IPS-NIHi7 (cell line): ENCODE measurements at regions not wholly inside any gene's neighbourhood (a gene's known extent, or its start where the extent isn't known, plus 50 kb on each side); places are given as distances from the start of the nearest gene placed in this dataset.
A peak's percentile ranks its signal among the peaks of the same experiment; 100 is the strongest.
"Not testable (repeated sequence)": the region's sequence is repeated elsewhere in the genome, so short reads cannot be mapped to it uniquely, and the experiment has no call there.

Source experiments
- DNase-seq: peaks from one replicate; pipeline ENCODE4 v3.0.0; 2012; ENCODE audit warnings: mixed read lengths; ENCODE audit errors: extremely low spot score

DNA sequence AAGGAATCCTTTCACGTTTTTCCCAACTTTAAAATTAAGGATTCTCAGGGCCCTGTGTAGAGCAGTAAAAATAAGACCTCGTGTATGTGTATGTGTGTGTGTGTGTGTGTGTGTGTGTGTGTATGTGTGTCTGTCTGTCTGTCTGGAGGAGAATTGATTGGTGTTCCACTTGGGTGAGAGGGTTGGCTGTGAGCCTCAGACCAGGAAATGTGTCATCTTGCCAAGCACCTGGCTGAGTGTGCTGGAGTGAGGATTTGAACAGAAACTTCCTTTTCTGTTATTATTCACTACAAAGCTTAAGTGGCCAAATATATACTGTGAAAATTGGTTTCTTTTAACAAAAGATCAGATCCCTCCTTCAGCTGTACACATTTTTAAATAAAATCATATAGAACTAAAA, 103.6 kb upstream of the NUDT6 start:
- not testable (repeated sequence) for DNase-seq

DNA sequence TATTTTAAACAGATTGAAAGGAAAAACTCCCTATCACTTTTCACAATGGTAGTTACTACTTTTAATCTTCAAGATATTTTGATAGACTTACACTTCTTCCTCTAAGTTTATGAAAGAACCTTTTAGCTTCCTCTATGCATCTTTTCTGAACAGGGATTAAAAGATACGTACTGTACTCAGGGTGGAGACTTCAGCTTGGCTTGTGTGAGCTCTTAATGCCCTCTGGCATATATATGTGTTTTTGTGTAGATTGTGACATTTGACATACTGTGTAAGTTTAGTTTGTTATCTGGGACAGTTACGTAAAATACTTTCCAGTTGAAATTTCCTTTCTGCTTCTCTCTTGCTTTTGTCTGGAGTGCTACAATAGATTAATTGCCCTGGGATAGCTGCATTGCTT, 109.3 kb upstream of the NUDT6 start:
- DNase-seq = no peak

- no peak for DNase-seq
Measured at GRCh38 chr4:123034023-123034422, 111.6 kb upstream of the NUDT6 start.

DNA sequence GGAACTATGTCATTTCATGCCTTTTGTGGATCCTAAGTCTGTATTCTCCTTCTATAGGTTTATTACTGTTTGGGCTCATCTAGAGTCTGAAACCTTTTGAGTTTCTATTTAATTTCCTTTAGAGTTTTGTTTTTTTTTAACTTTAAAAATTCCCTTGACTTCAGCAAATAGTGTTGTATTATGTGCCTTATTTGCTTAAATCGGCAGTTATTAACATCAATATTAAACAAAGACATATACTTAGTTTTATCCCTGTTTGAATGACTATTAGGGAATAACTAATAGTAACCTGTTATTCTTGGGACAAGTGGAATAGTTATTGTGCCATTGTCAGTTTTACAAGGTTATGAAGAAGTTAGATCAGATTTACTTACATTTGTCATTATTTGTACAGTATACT, 112.8 kb upstream of the NUDT6 start:
- no peak for DNase-seq

DNA sequence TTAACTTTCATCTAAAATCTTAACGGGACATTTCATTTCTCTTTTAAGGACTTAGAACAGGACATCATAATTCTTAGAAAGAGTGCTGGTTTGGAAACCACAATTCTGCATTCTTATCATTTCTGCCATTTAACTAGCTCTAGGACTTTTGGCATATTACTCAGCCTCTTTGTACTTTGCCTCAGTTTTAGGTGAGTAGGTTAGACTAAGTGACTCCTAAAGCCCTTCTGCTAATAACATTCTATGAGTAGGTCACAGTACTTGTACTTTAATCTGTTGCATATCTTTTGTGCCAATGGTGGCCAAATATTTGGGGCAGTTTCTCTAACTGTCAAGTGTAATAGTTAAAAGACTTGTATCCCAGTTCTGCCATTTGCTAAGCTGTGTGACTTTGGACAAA, 115.4 kb upstream of the NUDT6 start:
- DNase-seq = no peak

DNA sequence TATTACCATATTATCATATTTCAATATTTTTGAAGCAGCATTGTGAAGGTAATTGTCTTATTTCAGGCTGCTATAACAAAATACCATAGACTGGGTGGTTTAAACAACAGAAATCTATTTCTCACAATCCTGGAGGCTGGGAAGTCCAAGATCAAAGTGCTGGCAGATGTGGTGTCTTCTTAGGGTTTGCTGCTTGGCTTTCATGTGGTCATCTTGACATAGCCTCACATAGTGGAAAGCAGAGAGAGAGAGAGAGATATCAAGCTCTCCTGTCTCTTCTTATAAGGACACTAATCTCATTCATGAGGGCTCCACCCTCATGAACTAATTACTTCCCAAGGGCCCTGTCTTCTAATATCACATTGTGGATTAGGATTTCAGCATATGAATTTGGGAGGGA, 119.7 kb upstream of the NUDT6 start:
- no peak for DNase-seq

DNA sequence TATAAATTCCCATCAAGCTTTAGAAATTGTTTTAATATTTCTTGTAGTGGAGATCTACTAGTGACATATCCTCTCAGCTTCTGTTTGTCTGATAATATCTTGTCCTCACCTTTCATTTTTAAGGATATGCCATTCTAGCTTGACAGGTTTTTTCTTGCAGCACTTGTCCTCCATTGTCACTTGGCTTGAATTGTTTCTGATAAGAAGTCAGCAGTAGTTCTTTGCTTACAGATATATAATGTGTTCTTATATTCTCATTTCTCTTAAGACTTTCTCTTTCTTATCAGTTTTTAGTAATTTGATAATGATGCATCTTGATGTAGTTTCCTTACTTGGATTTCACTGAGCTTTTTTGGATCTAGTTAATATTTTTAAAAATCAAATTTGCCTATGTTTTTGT, 120.6 kb upstream of the NUDT6 start:
- no peak for DNase-seq

DNA sequence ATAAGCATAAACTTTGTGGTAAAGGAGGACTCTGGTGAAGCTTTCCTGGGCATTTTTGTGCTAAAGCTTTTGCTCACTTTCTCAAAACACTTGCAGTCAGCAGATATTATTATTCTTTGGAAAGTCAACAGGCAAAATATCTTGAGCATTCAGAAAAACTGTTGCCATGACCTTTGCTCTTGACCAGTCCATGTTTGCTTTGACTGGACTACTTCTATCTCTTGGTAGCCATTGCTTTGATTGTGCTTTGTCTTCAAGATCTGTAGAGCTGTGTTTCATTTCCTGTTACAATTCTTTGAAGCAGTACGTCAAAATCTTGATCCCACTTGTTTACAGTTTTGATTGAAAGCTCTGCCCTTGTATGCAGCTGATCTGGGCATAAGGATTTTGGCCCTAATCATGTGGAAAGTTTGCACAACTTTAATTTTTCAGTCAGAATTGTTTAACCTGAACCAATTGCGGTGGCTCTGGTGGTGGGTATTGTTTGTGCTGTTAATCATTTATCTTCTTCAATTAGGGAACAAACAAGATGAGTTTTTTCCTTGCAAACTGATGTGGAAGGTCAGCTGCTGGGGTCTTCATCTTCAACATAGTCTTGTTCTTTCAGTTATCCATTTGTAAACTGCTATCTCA, 121.5 kb upstream of the NUDT6 start:
- DNase-seq = no peak

DNA sequence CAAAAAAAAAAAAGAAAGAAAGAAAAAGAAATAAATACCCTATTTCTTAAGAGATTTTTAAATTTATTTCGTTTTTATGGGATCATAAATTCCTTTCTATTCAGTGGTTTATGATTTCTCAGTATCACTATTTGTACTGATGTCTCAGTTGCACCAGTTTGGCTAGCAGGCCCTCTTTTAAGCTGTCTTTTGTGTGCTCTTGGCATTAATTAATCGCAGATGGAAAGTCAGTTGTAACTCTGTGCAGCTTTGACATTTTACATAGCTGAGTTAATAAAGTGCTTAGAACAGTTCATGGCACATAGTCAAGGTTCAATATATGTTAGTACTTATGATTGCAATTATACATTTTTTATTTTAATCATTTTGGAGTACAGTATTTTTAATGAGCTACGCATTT, 123.7 kb upstream of the NUDT6 start:
- DNase-seq = no peak

- DNase-seq = no peak
Measured at GRCh38 chr4:123050018-123050417, 127.6 kb upstream of the NUDT6 start.

DNA sequence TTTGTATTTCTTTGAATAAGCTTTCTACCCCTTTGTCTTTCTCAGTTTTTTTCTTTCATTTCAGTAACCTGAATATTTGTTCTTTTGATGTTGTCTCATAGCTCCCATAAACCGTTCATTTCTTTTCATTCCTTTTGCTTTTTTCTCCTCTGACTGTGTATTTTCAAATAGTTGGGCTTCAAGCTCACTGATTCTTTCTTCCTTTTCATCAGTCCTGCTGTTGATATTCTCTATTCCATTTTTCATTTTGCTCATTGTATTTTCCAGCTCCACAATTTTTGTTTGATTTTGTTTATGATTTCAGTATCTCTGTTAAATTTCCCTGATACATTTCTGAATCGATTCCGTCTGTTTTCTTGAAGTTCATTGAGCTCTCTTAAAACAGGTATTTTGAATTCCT, 129.6 kb upstream of the NUDT6 start:
- no peak for DNase-seq

DNA sequence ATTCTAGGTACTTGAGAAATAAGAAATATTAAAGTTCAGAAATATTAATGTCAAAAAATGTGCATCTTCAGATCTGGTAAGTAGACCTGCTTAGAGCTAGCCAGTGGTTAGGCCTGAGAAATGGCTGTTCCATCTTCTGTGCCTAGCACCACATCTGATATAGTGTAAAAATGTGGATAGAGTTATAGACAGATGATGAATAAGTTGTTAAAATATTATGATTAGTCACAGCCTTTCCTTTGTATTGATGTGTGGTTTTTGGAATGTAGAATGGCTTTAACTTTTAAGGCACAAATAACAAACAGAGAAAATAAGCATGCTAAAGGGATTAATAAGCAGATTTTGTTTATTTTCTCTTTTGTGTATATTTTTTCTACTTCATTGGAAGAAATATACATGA, 133.5 kb upstream of the NUDT6 start:
- DNase-seq = no peak

DNA sequence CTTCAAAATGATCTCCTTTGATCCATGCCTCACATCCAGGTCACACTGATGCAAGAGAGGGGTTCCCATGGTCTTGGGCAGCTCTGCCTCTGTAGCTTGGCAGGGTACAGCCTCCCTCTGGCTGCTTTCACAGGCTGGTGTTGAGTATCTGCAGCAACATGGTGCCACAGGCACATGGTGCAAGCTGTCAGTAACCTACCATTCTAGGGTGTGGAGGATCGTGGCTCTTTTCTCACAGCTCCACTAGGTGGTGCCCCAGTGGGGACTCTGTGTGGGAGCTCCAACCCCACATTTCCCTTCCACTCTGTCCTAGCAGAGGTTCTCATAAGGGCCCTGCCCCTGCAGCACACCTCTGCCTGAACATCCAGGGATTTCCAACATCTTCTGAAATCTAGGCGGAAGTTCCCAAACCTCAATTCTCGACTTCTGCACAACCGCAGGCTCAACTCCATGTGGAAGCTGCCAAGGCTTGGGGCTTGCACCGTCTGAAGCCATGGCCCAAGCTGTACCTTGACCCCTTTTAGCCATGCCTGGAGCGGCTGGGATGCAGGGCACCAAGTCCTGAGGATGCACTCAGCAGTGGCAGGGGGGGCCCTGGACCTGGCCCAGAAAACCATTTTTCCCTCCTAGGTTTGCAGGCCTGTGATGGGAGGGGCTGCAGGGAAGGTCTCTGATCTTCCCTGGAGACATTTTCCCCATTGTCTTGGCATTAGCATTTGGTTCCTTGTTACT, 137.8 kb upstream of the NUDT6 start:
- peak; percentile 13 for DNase-seq

DNA sequence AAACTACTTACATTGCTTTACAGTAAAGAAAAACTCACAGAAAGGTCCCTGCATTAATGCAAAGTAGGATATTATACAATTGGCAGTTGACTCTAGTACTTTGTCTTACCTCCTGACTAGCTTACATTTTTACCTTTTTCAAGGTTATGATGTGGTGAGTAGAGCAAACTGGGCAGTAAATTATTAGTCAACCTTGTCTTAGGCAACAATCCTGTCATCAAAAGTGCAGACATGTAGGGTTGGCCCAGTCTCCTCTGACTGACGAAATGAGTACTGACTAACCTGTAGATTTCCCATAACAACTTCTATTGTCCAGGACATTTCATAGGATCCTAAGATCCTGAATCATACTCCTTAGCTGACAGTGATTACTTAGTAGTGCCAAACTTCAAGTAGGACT, 142.0 kb upstream of the NUDT6 start:
- no peak for DNase-seq

DNA sequence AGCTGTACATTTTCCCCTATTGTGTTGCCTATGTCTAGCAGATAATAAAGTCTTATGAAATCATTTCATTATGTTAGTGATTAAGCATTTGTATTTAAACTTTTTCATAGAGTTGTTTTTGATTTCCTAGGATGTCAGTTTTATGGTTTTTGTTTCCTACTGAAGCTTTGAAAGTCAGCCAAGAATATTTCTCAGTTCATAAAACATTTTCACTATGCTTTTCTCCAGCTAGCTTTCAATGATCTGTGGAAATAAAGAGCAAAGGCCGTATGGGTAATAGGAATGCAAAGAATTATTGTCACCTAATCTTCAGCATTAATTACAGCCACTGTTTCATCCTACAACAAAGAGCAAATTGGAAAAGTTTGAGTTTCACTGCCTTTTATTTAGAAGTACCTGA, 145.7 kb upstream of the NUDT6 start:
- DNase-seq = no peak

DNA sequence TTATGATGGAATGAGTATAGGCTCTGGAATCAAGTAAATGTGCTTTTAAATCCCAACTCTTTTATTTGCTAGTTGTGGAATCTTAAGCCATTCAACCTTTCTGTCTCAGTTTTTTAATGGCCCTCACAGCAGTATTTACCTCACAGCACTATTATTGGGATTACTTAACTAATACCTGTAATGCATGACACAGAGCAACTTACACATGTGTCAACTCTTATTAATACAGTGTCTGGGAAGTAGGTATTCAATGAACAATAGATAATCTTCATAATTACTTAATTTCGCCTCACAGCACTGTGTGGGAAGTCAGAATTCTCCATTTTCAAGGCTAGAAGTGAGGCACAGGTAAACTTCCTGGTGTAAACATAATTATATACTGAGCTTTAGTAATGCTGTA, 149.7 kb upstream of the NUDT6 start:
- no peak for DNase-seq

- DNase-seq = no peak
Measured at GRCh38 chr4:123073650-123074049, 151.3 kb upstream of the NUDT6 start.

DNA sequence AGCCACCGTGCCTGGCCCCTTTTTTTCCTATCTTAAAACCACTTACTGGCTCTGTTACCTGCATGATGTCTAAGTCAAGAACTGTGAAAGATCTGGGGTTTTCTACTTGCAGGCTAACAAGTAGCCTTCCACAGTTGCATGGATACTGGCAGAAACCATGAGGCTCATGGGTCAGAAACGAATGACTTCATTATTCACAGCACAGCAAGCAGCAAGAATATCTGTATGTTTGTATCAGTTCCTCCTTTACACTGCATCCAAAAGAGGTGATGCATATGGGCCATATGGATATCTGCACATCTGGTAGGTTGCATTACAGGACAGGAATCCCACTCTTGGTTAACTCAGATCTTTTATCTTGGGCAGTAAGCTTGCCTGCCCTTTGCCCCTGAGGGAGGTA, 154.9 kb upstream of the NUDT6 start:
- no peak for DNase-seq

DNA sequence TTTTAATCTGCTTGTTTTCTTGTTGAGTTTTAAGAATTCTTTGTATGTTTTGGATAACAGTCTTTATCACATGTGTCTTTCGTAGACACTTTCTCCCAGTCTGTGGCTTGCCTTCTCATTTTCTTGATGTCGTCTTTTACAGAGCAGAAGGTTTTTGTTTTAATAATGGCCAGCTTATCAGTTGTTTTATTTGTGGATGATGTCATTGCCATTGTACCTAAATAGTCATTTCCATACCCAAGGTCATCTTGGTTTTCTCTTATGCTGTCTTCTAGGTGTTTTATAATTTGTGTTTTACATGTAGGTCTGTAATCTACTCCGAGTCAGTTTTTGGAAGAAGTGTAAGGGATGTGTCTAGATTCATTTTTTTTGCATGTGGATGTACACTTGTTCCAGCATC, 159.6 kb upstream of the NUDT6 start:
- DNase-seq = no peak

DNA sequence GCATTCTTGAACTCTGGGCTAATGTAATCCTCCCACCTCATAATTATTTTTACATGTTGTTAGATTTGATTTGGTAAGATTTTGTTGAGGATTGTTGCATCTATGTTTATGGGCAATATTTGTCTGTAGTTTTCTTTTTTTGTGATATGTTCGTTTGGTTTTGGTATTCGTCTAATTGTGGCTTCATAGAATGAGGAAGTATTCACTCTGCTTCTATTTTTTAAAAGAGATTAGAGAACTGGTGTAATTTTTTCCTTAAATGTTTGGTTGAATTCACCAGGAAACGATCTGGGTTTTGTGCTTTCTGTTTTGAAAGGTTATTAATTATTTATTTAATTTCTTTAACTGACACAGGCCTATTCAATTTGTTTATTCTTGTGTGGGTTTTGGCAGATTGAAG, 161.2 kb upstream of the NUDT6 start:
- no peak for DNase-seq

DNA sequence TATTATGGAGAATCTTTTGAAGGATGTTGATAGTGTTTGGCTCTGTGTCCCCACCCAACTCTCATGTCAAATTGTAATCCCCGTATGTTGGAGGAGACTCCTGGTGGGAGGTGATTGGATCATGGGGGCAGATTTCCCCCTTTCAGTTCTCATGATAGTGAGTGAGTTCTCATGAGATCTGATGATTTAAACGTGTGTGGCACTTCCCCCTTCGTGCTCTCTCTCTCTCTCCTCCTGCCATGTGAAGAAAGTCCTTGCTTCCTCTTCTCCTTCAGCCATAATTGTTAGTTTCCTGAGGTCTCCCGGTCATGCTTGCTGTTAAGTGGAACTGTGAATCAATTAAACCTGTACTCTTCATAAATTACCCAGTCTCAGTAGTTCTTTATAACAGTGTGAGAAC, 166.1 kb upstream of the NUDT6 start:
- DNase-seq = no peak

DNA sequence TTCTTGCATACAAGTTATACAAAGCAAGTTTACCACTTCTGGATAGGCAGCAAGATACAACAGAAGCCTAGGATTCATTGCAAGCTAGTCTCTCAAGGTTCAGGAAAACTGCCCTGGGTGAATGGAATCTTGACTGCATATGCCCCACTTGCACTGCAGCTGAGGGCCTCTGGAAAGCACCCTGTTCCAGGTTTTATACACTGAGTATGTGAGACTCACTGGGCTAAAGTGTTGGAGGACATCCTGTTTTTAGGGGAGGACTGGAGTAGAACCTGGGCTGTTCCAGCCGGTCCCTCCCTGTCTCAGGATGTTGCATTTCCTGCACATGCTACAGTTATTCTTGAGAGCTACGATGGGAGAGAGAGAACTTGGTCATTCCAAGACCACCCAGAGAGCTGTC, 168.5 kb upstream of the NUDT6 start:
- DNase-seq = no peak

- DNase-seq = no peak
Measured at GRCh38 chr4:123092586-123092985, 170.2 kb upstream of the NUDT6 start.

DNA sequence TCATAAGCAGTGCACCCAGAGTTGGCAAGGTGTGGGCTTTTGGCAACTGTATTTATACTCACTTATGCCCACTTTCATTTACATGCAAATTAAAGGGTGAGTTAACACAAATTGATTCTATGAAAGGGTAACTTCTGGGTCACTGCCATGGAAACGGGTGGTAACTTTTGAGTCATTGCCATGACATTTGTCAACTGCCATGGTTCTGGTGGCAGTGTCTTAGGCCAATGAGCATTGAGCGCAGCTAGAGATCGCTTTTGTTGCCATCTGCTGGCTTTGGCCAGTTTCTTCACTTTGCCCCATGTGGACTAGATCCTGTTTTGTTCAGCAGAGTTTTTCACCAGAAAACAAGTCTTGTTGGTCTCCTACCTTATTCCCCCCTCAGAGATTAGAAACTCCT, 170.8 kb upstream of the NUDT6 start:
- no peak for DNase-seq
